ENCODE measurements at regions not wholly inside any gene's neighbourhood (a gene's known extent, or its start where the extent isn't known, plus 50 kb on each side); places are given as distances from the start of the nearest gene placed in this dataset.

DNA sequence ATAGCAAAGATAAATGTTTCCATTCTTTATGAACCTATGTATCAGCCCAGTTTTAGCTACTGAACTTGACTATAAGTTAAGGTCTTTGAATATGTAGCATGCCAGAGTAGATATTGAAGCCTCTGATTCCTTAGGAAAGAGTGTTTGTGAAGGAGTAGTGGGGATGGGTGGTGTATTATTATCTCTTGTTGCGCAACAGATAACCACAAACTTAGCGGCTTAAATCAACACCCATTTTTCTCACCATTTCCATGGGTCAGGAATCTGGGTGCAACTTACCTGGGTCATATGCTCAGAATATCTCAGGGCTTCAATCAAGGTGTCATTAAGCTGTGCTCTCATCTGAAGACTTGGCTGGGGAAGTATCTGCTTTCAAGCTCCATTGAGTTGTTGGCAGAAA, 251.4 kb upstream of the PUDP start:
- TF ChIP-seq, protein P1, sequence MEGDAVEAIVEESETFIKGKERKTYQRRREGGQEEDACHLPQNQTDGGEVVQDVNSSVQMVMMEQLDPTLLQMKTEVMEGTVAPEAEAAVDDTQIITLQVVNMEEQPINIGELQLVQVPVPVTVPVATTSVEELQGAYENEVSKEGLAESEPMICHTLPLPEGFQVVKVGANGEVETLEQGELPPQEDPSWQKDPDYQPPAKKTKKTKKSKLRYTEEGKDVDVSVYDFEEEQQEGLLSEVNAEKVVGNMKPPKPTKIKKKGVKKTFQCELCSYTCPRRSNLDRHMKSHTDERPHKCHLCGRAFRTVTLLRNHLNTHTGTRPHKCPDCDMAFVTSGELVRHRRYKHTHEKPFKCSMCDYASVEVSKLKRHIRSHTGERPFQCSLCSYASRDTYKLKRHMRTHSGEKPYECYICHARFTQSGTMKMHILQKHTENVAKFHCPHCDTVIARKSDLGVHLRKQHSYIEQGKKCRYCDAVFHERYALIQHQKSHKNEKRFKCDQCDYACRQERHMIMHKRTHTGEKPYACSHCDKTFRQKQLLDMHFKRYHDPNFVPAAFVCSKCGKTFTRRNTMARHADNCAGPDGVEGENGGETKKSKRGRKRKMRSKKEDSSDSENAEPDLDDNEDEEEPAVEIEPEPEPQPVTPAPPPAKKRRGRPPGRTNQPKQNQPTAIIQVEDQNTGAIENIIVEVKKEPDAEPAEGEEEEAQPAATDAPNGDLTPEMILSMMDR (IDR thresholded peaks at IDR 0.05; ENCODE audit: insufficient read depth, low read length) = no peak
- TF ChIP-seq, protein P2, sequence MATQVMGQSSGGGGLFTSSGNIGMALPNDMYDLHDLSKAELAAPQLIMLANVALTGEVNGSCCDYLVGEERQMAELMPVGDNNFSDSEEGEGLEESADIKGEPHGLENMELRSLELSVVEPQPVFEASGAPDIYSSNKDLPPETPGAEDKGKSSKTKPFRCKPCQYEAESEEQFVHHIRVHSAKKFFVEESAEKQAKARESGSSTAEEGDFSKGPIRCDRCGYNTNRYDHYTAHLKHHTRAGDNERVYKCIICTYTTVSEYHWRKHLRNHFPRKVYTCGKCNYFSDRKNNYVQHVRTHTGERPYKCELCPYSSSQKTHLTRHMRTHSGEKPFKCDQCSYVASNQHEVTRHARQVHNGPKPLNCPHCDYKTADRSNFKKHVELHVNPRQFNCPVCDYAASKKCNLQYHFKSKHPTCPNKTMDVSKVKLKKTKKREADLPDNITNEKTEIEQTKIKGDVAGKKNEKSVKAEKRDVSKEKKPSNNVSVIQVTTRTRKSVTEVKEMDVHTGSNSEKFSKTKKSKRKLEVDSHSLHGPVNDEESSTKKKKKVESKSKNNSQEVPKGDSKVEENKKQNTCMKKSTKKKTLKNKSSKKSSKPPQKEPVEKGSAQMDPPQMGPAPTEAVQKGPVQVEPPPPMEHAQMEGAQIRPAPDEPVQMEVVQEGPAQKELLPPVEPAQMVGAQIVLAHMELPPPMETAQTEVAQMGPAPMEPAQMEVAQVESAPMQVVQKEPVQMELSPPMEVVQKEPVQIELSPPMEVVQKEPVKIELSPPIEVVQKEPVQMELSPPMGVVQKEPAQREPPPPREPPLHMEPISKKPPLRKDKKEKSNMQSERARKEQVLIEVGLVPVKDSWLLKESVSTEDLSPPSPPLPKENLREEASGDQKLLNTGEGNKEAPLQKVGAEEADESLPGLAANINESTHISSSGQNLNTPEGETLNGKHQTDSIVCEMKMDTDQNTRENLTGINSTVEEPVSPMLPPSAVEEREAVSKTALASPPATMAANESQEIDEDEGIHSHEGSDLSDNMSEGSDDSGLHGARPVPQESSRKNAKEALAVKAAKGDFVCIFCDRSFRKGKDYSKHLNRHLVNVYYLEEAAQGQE (IDR thresholded peaks at IDR 0.05; ENCODE audit: insufficient replicate concordance, low read depth) = no peak
- no peak for TF ChIP-seq POLR2AphosphoS5 (IDR thresholded peaks at IDR 0.05; ENCODE audit: low read depth)
